ENCODE measurements at regions not wholly inside any gene's neighbourhood (a gene's known extent, or its start where the extent isn't known, plus 50 kb on each side); places are given as distances from the start of the nearest gene placed in this dataset.

- H3K9me3 ChIP-seq = no peaks in the 10 kb centered on the region
- 79 to 95% (median 92%) methylated on average over 1 of the region's 1 CpG for WGBS, 3 donors
- no peaks in the 10 kb centered on the region for H3K27me3 ChIP-seq
- intact Hi-C loops (cut with DNase I) = loop anchor here in 3 of 4 donors (5.0 to 10.0 kb wide), 2 partner anchors 222 to 225 kb away; no protein-coding TSS in a partner anchor
- no peak for TF ChIP-seq CTCF (IDR thresholded peaks at IDR 0.05)
- TF ChIP-seq EP300 (IDR thresholded peaks at IDR 0.05) = no peak
- TF ChIP-seq POLR2A (IDR thresholded peaks at IDR 0.05) = no peak
- no peak overlapping the region for H3K27ac ChIP-seq
- no peak for DNase-seq
- no peak overlapping the region for H3K4me3 ChIP-seq
- no peaks in the 10 kb centered on the region for H3K36me3 ChIP-seq
- no peaks in the 10 kb centered on the region for H3K4me1 ChIP-seq (ENCODE audit: insufficient read depth)
Observed at GRCh38 chr11:113529606-113530005, 54.4 kb upstream of the DRD2 start.

GRCh38 chr11:113528982-113529381, 53.8 kb upstream of the DRD2 start:
- DNase-seq = no peak
- H3K9me3 ChIP-seq = no peaks in the 10 kb centered on the region
- no peak overlapping the region for H3K4me3 ChIP-seq
- TF ChIP-seq EP300 (IDR thresholded peaks at IDR 0.05) (no peak), CTCF (IDR thresholded peaks at IDR 0.05) (no peak), POLR2A (IDR thresholded peaks at IDR 0.05) (no peak)
- no peaks in the 10 kb centered on the region for H3K27me3 ChIP-seq
- no peaks in the 10 kb centered on the region for H3K4me1 ChIP-seq (ENCODE audit: insufficient read depth)
- intact Hi-C loops (cut with DNase I) = no loop called here
- no peaks in the 10 kb centered on the region for H3K36me3 ChIP-seq
- H3K27ac ChIP-seq = no peak overlapping the region

- Histone ChIP-seq H3K4me1 (ENCODE audit: insufficient read depth) (no peaks in the 10 kb centered on the region), H3K4me3 (no peak overlapping the region), H3K27ac (no peak overlapping the region), H3K27me3 (no peaks in the 10 kb centered on the region), H3K36me3 (no peaks in the 10 kb centered on the region), H3K9me3 (no peaks in the 10 kb centered on the region)
- TF ChIP-seq POLR2A (IDR thresholded peaks at IDR 0.05) (no peak), CTCF (IDR thresholded peaks at IDR 0.05) (no peak), EP300 (IDR thresholded peaks at IDR 0.05) (no peak)
- intact Hi-C loops (cut with DNase I) = no loop called here
- no peak for DNase-seq
- 66 to 78% (median 70%) methylated on average over 1 of the region's 1 CpG for WGBS, 3 donors
Observed at GRCh38 chr11:113526521-113526920, 51.3 kb upstream of the DRD2 start.
